ENCODE measurements at regions not wholly inside any gene's neighbourhood (a gene's known extent, or its start where the extent isn't known, plus 50 kb on each side); places are given as distances from the start of the nearest gene placed in this dataset.

DNA sequence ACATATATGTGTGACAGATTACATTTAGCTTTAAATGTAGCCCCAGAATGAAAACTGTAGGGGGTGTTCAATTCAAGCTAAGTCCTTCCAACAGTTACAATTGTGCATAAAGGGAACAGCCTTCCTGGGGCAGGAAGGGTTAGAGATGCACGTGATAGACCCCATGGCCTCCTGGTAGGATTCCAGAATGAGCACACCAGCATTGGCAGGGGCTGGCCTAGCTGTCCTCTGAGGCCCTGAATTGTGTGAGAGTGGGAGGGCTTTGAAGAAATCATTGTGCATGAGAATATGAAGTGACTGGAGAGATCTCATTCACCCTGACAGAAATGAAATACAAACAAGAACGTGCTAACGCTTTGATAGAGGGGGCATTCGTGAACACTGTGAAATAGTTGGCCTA is 663.8 kb upstream of the KLF4 start:
- Histone ChIP-seq H3K27me3 (no peaks in the 10 kb centered on the region), H3K36me3 (no peaks in the 10 kb centered on the region), H3K27ac (no peak overlapping the region), H3K9me3 (no peaks in the 10 kb centered on the region), H3K4me1 (ENCODE audit: insufficient read depth) (peaks cover 6% of the 10 kb centered on the region), H3K4me3 (no peak overlapping the region)
- 82 to 88% (median 88%) methylated on average over 4 of the region's 4 CpGs for WGBS, 3 donors
- intact Hi-C loops (cut with DNase I) = no loop called here
- TF ChIP-seq EP300 (IDR thresholded peaks at IDR 0.05) (no peak), POLR2A (IDR thresholded peaks at IDR 0.05) (no peak)
- TF ChIP-seq, protein P1, sequence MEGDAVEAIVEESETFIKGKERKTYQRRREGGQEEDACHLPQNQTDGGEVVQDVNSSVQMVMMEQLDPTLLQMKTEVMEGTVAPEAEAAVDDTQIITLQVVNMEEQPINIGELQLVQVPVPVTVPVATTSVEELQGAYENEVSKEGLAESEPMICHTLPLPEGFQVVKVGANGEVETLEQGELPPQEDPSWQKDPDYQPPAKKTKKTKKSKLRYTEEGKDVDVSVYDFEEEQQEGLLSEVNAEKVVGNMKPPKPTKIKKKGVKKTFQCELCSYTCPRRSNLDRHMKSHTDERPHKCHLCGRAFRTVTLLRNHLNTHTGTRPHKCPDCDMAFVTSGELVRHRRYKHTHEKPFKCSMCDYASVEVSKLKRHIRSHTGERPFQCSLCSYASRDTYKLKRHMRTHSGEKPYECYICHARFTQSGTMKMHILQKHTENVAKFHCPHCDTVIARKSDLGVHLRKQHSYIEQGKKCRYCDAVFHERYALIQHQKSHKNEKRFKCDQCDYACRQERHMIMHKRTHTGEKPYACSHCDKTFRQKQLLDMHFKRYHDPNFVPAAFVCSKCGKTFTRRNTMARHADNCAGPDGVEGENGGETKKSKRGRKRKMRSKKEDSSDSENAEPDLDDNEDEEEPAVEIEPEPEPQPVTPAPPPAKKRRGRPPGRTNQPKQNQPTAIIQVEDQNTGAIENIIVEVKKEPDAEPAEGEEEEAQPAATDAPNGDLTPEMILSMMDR (IDR thresholded peaks at IDR 0.05) = no peak
- no peak for DNase-seq

- Histone ChIP-seq H3K27ac (peak overlapping the region in 1 of 2 donors; percentile 27), H3K9me3 (no peaks in the 10 kb centered on the region), H3K27me3 (no peaks in the 10 kb centered on the region), H3K4me1 (ENCODE audit: insufficient read depth) (peaks cover 6% of the 10 kb centered on the region), H3K36me3 (no peaks in the 10 kb centered on the region), H3K4me3 (no peak overlapping the region)
- intact Hi-C loops (cut with DNase I) = no loop called here
- TF ChIP-seq POLR2A (IDR thresholded peaks at IDR 0.05) = no peak
- TF ChIP-seq EP300 (IDR thresholded peaks at IDR 0.05) = no peak
- TF ChIP-seq, protein P1 (IDR thresholded peaks at IDR 0.05) = no peak
- DNase-seq = peak; percentile 27 to 48 (median 42)
- 20 to 29% (median 20%) methylated on average over 16 of the region's 16 CpGs for WGBS, 3 donors
Observed at GRCh38 chr9:108150736-108151586, 661.4 kb upstream of the KLF4 start.

GRCh38 chr9:108149326-108149725 is 659.8 kb upstream of the KLF4 start:
- WGBS, 3 donors = 62 to 71% (median 64%) methylated on average over 4 of the region's 4 CpGs
- intact Hi-C loops (cut with DNase I) = loop anchor here in 1 of 4 donors (10.0 kb wide), 1 partner anchor 665 kb away; the partner anchor contains the start of gene KLF4
- H3K4me1 ChIP-seq (ENCODE audit: insufficient read depth) = peaks cover 6% of the 10 kb centered on the region
- TF ChIP-seq EP300 (IDR thresholded peaks at IDR 0.05) (no peak), POLR2A (IDR thresholded peaks at IDR 0.05) (no peak)
- TF ChIP-seq, protein P1 (IDR thresholded peaks at IDR 0.05) = no peak
- no peaks in the 10 kb centered on the region for H3K9me3 ChIP-seq
- DNase-seq = no peak
- H3K36me3 ChIP-seq = no peaks in the 10 kb centered on the region
- no peak overlapping the region for H3K27ac ChIP-seq
- H3K27me3 ChIP-seq = no peaks in the 10 kb centered on the region
- H3K4me3 ChIP-seq = no peak overlapping the region

GRCh38 chr9:108142504-108143201 is 653.1 kb upstream of the KLF4 start:
- Histone ChIP-seq H3K9me3 (no peaks in the 10 kb centered on the region), H3K36me3 (no peaks in the 10 kb centered on the region), H3K4me3 (no peak overlapping the region), H3K27ac (peak overlapping the region in 1 of 2 donors; percentile 43), H3K4me1 (ENCODE audit: insufficient read depth) (peaks cover 4% of the 10 kb centered on the region), H3K27me3 (no peaks in the 10 kb centered on the region)
- WGBS, 3 donors = 1 to 4% (median 2%) methylated on average over 10 of the region's 10 CpGs
- intact Hi-C loops (cut with DNase I) = loop anchor here in 2 of 4 donors (2.0 to 10.0 kb wide), 2 partner anchors 654 to 658 kb away; partner anchors contain the start of gene KLF4 (in 2 of the 2)
- TF ChIP-seq POLR2A (IDR thresholded peaks at IDR 0.05) = no peak
- peak; percentile 42 for TF ChIP-seq EP300 (IDR thresholded peaks at IDR 0.05)
- peak; percentile 72 to 91 (median 76) for DNase-seq
